GM06990 (cell line): ENCODE measurements at regions not wholly inside any gene's neighbourhood (a gene's known extent, or its start where the extent isn't known, plus 50 kb on each side); places are given as distances from the start of the nearest gene placed in this dataset.

Experiments
- DNase-seq: peaks from one replicate; pipeline ENCODE4 v3.0.0-alpha.2; 2011; ENCODE audit not compliant: insufficient read length; ENCODE audit errors: extremely low read depth
- H3K27me3 ChIP-seq: replicated peaks from 2 replicates; pipeline ENCODE4 v1.6.0; 2011; ENCODE audit warnings: low read length; ENCODE audit not compliant: control insufficient read depth, insufficient read depth
- H3K36me3 ChIP-seq: 2 replicates; pipeline ENCODE4 v1.5.1; 2011; ENCODE audit warnings: low read length; ENCODE audit not compliant: control insufficient read depth, insufficient read depth
- H3K4me3 ChIP-seq: replicated peaks from 2 replicates; pipeline ENCODE4 v1.5.1; 2011; ENCODE audit warnings: low read depth, mild to moderate bottlenecking, control low read depth, low read length
- TF ChIP-seq, protein P1 (sequence below): IDR thresholded peaks from 2 replicates; pipeline ENCODE4 v1.5.1; 2011; ENCODE audit warnings: low read length, control low read depth, mild to moderate bottlenecking, inconsistent platforms; ENCODE audit not compliant: insufficient read depth, poor library complexity, severe bottlenecking

- Histone ChIP-seq H3K36me3 (no peaks in the 10 kb centered on the region), H3K4me3 (no peak overlapping the region), H3K27me3 (no peaks in the 10 kb centered on the region)
- DNase-seq: no peak
- TF ChIP-seq, protein P1, sequence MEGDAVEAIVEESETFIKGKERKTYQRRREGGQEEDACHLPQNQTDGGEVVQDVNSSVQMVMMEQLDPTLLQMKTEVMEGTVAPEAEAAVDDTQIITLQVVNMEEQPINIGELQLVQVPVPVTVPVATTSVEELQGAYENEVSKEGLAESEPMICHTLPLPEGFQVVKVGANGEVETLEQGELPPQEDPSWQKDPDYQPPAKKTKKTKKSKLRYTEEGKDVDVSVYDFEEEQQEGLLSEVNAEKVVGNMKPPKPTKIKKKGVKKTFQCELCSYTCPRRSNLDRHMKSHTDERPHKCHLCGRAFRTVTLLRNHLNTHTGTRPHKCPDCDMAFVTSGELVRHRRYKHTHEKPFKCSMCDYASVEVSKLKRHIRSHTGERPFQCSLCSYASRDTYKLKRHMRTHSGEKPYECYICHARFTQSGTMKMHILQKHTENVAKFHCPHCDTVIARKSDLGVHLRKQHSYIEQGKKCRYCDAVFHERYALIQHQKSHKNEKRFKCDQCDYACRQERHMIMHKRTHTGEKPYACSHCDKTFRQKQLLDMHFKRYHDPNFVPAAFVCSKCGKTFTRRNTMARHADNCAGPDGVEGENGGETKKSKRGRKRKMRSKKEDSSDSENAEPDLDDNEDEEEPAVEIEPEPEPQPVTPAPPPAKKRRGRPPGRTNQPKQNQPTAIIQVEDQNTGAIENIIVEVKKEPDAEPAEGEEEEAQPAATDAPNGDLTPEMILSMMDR: no peak
Observed at GRCh38 chr6:74826263-74826662, 379.6 kb downstream of the COL12A1 start.

GRCh38 chr6:74814440-74814839 is 391.4 kb downstream of the COL12A1 start:
- TF ChIP-seq, protein P1: no peak
- no peak overlapping the region for H3K4me3 ChIP-seq
- H3K36me3 ChIP-seq: no peaks in the 10 kb centered on the region
- peak; percentile 18 for DNase-seq
- H3K27me3 ChIP-seq: no peaks in the 10 kb centered on the region

DNA sequence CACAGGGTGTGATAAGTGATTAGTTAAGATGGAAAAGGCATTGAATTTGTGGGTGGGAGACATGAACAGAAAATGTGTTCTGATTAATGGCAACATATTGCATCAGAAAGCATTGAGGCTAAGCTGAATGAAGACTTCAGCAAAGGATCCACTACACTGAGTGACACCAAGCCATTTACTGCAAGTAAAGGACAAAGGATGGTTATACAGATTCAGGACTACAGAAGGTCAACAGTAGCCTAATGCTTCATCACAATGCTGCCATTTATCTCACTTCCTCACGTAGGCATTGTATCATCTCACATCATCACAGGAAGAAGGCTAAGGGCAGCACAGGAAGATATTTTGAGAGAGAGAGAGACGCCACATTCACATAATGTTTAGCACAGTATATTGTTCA is 398.2 kb downstream of the COL12A1 start:
- Histone ChIP-seq H3K27me3 (no peaks in the 10 kb centered on the region), H3K4me3 (no peak overlapping the region), H3K36me3 (no peaks in the 10 kb centered on the region)
- DNase-seq: no peak
- TF ChIP-seq, protein P1: no peak

- TF ChIP-seq, protein P1: no peak
- DNase-seq: no peak
Observed at GRCh38 chr6:74805916-74806696, 399.7 kb downstream of the COL12A1 start.

DNA sequence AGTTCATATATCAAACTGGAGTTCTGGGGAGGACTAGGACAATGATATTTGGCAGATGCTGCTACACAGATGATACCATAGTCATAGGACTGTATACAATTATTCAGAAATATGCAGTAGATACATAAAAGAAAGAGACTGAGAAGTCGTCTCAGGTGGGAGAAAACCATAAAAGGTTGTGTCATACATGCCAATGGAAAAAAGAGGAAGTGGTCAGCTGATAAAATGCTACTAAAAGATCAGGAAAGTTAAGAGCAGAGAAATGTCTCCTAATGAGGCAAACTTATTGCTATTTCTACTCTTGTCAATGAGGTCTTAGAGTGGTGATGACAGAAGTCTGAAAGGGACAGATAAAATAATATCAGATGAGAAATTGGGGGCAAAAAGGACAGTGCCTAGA is 407.6 kb downstream of the COL12A1 start:
- Histone ChIP-seq H3K27me3 (no peaks in the 10 kb centered on the region), H3K36me3 (no peaks in the 10 kb centered on the region), H3K4me3 (no peak overlapping the region)
- TF ChIP-seq, protein P1: no peak
- no peak for DNase-seq

More at GRCh38 chr6:74805916-74806696, 399.7 kb downstream of the COL12A1 start:
- no peak overlapping the region for H3K4me3 ChIP-seq
- H3K27me3 ChIP-seq: no peaks in the 10 kb centered on the region
- no peaks in the 10 kb centered on the region for H3K36me3 ChIP-seq
